CD4-positive, alpha-beta T cell treated with Interleukin-10 for 1 hour (primary cell): ENCODE measurements at regions not wholly inside any gene's neighbourhood (a gene's known extent, or its start where the extent isn't known, plus 50 kb on each side); places are given as distances from the start of the nearest gene placed in this dataset.
"Not testable (repeated sequence)": the region's sequence is repeated elsewhere in the genome, so short reads cannot be mapped to it uniquely, and the experiment has no call there.

Experiments
- DNase-seq: peaks from one replicate; pipeline ENCODE4 v3.0.0-alpha.2; 2020

DNA sequence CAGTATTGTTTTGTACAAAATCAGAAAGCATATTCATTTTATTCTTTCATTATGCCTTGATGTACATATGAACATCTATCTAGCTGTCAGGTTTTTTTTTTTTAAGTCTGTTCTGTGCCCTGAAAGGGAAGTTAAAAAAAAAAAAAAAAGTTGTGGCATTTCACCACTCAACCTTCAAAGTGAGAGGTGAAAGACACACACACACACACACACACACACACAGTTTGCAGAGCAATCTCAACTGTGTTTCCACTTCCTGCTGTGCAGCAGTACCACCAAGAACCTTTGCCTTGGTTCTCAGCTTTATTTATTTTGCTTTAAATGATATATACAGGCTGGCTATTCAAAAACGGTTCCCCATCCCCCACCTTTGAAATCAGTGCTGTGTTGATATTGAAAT lies 955.6 kb downstream of the GATA3 start:
- DNase-seq: peak; percentile 75

DNA sequence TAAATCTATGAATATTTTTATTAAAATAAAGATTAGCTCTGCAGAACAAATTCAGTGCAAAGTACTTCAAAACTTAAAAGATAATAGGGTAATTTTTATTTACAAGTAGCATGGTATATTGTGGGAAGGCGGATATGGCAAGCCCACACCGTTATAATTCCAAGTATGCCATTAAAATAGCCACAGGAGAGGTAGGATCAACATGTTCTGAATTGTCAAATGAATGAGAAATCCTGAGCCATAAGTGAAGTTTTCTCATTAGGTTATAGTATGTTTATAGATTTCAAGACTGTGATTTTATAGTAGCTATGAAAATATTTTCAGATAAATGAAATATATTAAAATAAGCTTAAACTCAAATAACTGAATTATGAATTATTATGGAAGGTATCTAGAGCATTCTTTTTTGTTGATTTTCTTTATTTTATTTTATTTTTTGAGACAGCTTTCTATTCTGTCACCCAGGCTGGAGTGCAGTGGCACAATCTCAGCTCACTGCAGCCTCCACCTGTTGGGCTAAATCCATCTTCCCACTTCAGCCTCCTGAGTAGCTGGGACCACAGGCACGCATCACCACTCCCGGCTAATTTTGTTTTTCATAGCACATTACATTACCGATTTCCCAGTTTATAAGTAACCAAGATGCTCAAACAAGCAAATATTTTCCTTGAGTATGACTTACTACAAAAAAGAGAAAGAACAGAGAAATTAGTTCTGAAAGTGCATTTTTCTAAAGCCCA lies 956.6 kb downstream of the GATA3 start:
- DNase-seq: no peak

DNA sequence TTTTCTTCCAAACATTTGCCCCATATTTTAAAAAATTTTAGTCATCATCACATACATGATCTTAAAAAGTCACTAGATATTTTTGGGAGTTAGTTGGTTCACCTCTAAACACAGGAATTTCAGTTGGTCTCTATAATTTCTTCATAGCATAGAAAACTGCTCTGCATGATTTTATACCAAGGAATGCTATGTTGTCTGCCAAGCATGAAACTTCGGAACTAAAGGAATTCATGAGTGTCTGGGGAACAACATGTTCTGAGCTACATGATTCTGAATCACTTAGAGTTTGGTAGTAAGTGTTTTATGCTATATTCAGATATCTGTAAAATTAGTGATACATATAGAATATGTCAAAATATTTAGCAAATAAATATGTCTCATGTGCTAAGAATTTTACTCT lies 957.8 kb downstream of the GATA3 start:
- DNase-seq: no peak

DNA sequence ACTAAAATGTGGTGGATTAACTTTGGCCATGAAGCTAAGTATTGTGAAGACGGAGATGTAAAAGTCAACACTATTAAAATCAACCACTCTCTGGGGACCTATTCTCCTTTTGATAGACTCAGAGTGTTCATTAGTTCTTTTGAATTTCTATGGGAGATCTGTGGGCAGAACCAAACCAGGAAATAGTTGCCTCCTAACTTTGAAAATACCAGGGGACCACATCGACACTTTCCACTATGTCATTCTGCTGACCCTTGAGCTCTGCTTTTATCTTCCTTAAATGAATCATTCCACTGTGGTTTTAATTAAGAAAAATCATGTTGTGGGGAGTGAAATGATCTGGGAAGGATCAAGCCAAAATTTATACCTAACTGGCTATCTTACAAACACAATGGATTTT lies 960.5 kb downstream of the GATA3 start:
- no peak for DNase-seq

DNA sequence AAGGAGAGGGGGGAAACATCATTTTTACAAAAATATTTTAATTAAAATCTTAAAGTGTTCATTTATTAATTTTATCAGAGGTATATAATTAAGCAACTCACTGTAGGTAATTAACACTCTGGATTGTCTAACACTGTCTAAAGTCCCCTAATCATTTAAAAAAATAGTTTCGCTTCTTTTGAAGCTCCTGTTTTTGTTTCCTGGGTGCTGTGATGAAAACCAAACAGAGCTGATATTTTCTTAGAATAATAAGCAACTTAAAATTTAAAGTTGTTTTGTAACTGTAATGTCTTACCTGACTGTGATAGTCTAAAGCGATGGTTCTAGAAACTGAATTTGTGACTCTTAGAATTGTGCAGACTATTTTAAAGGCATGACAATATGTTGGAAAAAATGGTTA lies 961.0 kb downstream of the GATA3 start:
- DNase-seq: peak; percentile 42

DNA sequence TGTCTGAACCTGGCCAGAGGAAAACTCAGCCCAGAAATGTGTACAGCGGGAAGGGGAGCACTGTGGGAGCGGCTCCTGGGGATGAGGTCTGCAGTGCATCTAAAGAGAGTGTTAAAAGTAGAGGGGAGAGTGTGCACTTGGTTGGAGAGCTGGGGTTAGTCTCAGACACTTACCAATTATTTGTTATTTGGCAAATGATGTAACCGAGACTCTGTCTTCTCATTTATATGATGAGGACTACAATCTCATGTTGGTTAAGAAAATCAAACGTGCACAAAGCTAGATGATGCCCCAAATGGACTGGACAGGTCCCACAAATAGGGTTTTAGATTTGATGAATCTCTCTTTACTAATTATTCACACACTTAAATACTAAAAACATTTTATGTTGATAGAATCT lies 962.4 kb downstream of the GATA3 start:
- DNase-seq: peak; percentile 33

DNA sequence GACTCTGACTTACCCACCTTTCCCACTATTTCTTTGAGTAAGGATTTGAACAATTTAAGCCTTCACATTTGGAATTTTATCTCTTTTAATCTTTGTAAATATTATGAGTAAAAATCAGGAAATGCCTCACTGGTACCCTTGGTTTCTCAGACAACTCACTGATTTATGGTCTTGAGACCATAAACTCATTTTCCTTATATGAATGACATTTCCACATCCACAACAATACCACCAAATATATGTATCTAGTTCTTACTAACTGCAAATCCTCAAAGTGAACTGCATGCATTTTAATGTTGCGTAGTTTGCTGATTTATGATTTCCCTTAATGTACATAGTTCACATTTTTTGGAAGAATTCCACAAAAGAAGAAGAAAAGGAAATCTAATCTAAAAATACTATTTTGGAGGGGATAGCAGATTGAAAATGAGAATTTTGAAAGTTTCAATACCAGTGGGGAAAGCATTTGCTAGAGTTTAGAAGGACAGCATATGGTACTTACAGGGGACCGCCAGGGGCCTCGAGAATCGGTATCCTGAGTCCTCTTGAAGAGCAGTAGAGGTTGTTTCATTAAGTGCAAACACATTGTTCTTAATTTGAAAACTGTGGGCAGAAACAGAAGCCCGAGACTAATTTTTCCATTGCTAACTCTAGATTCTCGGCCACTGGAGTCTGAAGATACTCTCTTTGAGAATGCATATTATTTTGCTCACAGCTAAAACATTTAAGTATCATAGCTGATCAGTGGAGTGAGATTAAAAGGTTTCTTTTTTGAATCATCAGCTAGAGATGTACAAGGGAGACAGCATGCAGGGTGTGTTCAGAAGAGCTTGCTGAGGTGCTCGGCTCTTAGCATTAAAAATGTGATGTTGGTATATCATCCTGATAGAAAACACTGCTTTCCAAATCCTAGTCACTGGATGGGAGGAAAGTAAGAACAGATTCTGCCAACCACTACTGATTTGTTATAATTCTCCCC lies 964.0 kb downstream of the GATA3 start:
- DNase-seq: peak; percentile 33

DNA sequence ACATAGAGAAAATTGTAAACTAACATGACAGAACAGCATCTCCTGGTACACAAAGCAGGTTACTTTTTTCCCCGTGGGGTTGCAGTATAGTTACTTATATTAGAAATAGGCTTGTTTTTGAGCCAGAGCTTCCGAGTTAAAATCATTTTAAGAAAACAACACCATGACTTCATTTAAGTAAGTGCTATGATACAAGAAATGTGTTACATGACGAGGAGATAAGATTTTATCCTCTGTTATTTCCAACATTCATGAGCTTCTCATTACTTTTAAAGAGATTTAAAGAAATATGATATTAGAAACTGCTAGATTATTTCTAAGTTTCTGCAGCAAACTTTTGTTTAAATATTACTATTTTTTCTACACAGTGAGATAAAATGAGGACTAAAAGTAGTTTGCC lies 968.7 kb downstream of the GATA3 start:
- no peak for DNase-seq

DNA sequence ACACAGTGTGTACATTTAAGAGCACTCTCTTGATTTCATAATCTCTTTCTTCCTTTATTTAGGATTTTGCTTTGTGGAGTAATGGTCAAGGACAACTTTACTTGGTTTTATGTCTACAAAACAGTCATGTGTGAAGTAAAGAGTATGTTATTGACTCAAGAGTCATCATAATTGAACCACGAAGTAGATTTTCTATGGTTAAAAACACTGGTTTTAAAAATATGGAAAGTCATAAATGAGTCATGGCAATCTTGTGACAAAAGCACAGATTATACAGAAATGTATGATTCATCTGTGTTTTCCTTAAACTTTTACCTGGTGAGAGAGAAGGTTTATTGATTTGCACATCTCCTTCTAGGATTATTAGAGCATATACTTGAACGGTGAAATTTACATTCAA lies 969.7 kb downstream of the GATA3 start:
- DNase-seq: no peak

DNA sequence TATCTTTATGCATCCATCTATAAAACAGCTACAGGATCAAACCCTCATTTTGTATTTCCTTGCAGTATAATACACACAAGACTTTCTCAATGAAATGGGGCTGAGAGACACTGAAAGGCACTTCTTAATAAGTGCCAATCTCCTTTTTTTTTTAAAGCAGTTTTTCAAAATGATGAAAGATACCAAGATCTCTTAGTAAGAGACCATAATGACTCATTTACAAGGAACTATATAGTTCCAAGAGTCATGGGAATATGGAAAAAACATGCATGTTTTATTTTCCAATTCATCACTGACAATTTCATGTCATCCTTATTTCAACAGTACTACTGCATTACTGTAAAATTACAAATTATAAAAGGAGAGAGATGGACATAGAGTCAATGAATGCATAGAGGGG lies 973.7 kb downstream of the GATA3 start:
- DNase-seq: no peak

DNA sequence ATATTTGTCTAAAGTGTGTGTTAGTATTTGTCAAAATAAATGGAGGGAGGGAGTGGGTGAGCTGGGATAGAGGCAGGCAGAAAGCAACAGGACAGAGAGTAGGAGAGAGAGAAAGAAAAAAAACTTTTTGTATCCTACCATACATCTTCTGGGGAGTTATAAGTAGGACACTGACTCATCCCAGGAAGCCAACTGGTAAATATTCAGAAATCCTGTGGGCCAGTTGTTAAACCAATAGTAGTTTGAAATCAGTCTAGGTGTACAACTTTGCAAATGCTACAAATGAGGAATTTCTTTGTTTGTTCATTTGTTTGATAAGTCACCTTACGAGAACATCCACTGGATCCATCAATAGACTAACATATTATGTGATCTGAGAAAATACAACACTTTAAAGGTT lies 980.9 kb downstream of the GATA3 start:
- DNase-seq: no peak

DNA sequence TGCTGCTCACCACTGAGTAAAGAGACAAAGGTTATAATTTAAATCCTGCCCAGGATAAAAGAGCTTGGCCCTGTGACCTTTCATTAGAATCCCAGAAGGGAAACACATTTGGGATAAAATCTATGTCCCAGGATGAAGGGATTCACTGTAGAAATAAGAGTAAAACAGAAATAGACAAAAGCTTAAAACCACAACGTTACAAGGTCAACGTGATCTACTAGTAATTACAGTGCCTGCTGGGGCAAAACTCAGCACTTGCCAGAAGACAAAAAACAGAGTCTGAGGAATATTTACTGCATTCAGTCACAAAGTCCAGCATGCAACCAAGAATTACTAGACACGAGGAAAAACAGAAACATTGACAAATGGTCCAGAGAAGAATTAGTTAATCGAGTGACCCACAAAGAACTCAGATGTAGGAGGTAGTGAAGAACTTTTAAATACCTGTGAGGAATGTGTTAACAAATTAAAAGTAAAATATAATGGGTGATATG lies 982.3 kb downstream of the GATA3 start:
- no peak for DNase-seq

DNA sequence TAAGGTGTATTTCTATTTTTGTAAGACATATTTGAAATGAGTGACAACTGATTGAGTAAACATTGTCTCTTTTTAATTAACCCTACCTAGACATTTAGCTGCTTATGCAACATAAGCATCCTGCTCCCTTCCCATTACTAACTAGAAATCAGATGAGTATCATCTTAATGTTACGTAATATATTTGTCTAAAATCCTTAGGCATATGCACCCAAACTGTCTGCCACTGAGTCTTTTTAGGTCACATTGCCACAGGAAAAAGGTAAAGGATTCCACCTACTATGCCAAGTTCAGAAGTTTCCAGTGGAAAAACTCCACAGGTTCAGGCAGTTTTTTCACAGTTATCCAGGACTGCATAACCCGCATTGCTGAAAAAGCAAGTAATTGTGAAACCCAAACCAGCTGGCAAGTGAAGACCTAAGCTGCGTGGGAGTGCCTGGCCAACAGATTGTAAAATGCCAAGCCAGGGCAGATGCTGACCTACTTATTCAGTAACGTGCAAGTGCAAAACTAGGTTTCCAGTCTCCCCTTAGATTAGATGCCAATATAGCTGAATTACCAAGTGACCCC lies 983.7 kb downstream of the GATA3 start:
- no peak for DNase-seq

DNA sequence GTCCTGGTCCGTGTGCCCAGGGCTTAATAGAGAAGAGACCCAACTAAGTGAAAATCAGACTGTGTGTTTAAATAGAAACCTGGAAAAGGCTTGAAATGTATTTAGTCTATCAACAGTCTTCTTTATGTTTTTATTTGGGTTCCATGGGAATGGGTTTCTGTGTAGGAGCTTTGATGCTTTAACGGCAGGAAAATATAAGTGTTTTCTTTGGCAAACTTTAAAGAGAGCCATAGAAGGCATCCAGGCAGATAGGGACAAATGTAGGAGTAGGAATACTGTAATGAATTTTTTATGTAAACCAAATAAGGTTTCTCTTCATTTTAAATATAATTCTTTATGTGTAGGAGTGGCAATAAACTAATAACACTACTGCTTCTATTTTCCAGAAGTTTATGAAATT lies 989.0 kb downstream of the GATA3 start:
- no peak for DNase-seq

DNA sequence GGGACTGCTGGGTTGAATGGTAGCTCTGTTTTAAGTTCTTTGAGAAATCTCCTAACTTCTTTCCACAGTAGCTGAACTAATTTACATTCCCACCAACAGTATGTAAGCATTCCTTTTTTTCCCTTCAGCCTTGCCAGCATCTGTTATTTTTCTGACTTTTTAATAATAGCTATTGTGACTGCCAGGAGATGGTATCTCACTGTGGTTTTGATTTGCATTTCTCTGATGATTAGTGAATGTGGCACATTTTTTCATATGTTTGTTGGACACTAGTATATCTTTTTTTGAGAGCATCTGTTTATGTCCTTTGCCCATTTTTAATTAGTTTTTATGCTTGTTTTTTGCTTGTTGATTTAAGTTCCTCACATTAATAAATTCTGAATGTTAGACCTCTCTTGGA lies 990.8 kb downstream of the GATA3 start:
- no peak for DNase-seq

DNA sequence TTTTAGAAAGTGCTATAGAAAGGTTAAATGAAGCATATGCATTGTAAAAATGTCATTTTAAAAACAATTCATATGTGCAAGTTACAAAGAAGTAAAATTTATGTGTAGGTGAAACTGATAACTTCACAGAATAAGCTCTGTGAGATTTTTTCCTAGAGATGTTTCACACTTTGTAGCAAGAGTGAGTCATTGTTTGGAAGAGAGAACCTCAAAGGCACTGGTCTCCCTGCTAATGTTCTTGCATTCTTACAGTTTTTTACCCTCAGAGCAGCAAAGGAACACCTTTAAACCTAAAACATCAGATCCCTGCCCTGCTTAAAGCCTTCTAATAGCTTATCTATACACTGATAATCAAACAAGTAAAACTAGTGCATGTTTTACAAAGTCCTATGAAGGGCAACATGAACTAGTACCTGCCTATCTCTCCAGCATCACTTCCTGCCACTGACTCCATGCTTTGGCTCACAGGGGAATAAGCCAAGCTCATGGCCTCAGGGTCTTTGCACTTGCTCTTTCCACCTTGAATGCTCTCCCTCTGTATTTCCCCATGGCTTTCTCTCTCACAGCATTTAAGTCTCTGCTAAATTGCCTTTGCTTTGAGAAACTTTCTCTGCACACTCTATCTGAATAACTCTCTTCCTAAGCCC lies 997.0 kb downstream of the GATA3 start:
- no peak for DNase-seq

DNA sequence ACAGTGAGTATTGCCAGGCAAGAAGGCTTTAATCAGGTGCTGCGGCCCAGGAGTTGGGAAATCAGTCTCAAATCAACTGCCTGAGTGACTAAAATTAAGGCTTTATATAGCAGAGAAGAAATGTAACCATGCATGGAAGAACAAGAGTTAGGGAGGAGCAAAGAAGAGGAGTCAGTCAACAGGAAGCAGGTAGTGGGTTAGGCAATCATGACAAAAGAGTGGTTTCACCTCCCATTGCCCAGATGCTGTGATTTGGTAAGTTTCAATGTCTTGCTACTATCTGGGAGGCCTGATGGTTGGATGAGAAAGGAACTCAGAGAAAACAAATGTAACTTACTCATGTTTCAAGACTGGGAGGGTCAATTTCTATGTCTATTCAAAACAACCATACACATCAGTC lies 998.3 kb downstream of the GATA3 start:
- DNase-seq: no peak

DNA sequence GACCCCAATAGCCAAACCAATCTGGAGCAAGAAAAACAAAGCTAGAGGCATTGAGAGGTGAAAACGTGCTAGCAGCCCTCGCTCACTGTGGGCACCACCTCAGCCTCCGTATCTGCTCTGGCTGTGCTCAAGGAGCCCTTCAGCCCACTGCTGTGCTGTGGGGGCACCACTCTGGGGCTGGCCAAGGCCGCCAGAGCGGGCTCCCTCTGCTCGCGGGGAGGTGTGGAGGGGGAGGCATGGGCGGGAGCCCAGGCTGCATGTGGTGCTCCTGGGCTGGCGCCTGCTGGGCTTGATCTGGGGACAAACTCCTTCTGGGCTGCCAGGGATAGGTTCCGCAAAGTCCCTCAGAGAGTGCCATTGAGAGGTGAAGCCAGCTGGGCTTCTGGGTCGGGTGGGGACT lies 1002.0 kb downstream of the GATA3 start:
- DNase-seq: no peak

DNA sequence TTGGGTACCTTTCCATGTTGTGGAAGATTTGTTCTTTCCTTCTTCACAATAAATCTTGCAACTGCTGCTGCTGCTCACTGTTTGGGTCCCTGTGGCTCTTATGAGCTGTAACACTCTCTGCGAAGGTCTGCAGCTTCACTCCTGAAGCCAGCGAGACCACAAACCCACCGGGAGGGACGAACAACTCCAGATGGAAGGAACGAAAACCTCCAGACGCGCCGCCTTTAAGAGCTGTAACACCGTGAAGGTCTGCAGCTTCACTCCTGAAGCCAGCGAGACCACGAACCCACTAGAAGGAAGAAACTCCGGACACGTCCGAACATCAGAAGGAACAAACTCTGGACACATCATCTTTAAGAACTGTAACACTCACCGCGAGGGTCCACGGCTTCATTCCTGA lies 1002.8 kb downstream of the GATA3 start:
- not testable (repeated sequence) for DNase-seq

DNA sequence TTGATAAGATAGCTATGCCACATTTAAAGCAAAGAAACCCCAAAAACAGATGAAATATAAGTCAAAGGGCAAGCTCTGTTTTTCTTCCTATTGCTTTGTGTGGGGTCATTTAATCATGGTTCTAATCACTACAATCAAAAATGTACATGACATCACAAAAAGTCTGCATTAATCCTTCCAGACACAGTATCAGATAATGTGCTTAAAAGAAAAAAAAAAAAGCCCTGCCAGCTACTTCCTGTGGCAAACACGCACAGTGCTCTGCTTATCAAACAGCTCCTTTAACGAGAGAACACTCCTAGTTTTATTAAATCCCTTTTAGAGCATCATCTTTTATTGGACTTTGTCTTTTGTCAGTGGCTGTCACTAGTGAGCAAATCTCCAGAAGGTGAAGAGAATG lies 1005.8 kb downstream of the GATA3 start:
- peak; percentile 14 for DNase-seq

DNA sequence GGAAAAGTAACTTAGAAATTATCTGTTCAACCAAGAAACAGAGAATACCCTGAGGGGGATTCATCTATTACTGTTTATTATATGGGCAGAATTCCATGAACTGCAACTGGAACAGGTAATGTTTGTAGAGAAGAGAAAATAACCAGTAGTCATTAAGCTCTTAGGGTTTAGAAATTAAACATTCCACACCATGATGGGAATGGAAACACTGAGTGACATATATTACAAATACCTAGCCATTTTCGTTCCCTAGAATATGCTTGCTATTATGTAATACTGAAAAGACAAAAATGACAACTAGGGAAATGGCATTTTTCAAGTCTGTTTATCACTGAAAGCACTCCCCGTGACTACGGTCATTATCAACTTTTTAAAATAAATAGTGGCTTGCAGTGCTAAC lies 1007.4 kb downstream of the GATA3 start:
- DNase-seq: no peak

DNA sequence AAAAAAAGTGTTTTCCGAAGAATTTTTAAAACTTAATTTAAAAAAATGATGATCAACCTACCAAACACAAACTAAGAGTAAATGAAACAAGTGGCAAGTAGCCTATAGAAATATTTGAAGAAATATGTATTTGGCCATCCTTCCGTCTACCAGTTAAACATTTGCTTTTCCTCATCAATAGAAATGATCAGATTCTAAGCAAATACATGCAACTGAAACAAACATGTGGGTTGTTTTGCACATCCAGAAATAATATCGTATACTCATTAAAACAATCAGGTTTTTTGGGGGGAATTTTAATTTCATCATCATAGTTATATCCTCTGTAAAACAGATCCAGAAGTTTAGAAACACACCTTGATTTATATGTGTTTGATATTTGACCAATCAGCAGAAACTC lies 1011.7 kb downstream of the GATA3 start:
- DNase-seq: no peak

DNA sequence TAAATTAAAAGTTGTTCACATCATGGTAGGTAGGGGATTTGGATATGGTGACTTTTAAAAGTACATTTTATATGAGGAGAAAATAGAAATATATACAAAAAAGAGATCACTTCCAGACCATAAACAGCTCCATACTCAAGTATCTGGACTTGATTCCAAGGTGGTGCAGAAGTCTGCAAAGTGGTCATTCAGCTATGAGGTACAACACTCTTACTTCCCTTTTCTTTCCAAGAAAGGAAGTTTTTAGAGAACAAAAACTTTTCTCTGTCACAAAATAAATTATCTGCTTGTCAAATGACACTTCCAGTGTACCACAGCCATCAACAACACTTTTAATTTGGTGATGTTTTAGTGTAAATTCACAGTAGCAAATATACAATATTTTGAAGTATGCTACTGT lies 1013.5 kb downstream of the GATA3 start:
- DNase-seq: no peak
